ENCODE measurements at regions not wholly inside any gene's neighbourhood (a gene's known extent, or its start where the extent isn't known, plus 50 kb on each side); places are given as distances from the start of the nearest gene placed in this dataset.

DNA sequence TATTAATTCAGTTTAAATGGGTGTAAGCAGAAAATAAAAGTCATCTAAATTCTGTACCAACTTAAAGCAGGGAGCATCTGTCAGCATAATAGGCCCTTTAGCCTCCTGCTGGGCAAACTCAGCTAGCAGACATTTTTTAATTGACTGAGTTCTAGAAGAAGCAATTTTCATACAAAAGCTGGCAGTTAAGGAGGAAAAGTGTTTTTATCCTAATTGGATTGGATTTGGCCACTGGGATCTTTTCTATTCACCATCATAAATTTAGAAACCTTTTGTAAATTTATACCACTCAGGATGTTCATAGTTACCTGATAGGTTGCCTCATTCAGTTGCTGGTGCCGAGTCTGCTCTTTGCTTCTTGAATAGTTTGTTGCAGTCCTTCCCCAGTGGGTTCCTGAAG is 262.7 kb upstream of the FSIP2 start:
- H3K36me3 Mint-ChIP-seq: no peaks in the 10 kb centered on the region
- no peak for DNase-seq
- no peak overlapping the region for H3K4me3 ChIP-seq (replicated peaks in 1 of 3; ENCODE audit: low read depth in 2 of 3, low read length in 3 of 3)
- H3K9me3 ChIP-seq (replicated peaks in 1 of 2; ENCODE audit: control insufficient read depth in 1 of 2, insufficient read depth in 1 of 2, low read length in 2 of 2): peaks cover 18 to 24% of the 10 kb centered on the region in 2 donors
- no peaks in the 10 kb centered on the region for H3K36me3 ChIP-seq (replicated peaks in 1 of 2; ENCODE audit: control insufficient read depth in 1 of 2, insufficient read depth in 2 of 2, low read length in 2 of 2)
- H3K27ac ChIP-seq (ENCODE audit: low read depth in 1 of 2, low read length in 2 of 2): no peak overlapping the region
- TF ChIP-seq, protein P1, sequence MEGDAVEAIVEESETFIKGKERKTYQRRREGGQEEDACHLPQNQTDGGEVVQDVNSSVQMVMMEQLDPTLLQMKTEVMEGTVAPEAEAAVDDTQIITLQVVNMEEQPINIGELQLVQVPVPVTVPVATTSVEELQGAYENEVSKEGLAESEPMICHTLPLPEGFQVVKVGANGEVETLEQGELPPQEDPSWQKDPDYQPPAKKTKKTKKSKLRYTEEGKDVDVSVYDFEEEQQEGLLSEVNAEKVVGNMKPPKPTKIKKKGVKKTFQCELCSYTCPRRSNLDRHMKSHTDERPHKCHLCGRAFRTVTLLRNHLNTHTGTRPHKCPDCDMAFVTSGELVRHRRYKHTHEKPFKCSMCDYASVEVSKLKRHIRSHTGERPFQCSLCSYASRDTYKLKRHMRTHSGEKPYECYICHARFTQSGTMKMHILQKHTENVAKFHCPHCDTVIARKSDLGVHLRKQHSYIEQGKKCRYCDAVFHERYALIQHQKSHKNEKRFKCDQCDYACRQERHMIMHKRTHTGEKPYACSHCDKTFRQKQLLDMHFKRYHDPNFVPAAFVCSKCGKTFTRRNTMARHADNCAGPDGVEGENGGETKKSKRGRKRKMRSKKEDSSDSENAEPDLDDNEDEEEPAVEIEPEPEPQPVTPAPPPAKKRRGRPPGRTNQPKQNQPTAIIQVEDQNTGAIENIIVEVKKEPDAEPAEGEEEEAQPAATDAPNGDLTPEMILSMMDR (IDR thresholded peaks at IDR 0.05): no peak
- H3K79me2 ChIP-seq (ENCODE audit: insufficient read depth, low read length): no peaks in the 10 kb centered on the region
- no peak overlapping the region for H3K27ac Mint-ChIP-seq
- H3K4me1 Mint-ChIP-seq: no peaks in the 10 kb centered on the region
- no peak overlapping the region for H3K4me2 ChIP-seq (replicated peaks; ENCODE audit: extremely low read depth, low read length, poor library complexity, severe bottlenecking)
- no peak overlapping the region for H3K9ac ChIP-seq (ENCODE audit: insufficient read depth, low read length, poor library complexity, severe bottlenecking)
- 75% methylated on average over 1 of the region's 1 CpG for WGBS (ENCODE audit: insufficient coverage)
- no peak overlapping the region for H3K4me3 Mint-ChIP-seq
- no peaks in the 10 kb centered on the region for H3K27me3 Mint-ChIP-seq (ENCODE audit: low read depth in 3 of 3)
- no peaks in the 10 kb centered on the region for H4K20me1 ChIP-seq (ENCODE audit: insufficient read depth, low read length)
- intact Hi-C loops (cut with micrococcal nuclease): no loop called here
- H3K4me1 ChIP-seq (ENCODE audit: control insufficient read depth in 1 of 2, insufficient read depth in 2 of 2, low read length in 2 of 2): no peaks in the 10 kb centered on the region
- no peak overlapping the region for H2AFZ ChIP-seq (ENCODE audit: insufficient read depth, low read depth, low read length, poor library complexity, severe bottlenecking)
- peaks cover 0 to 20% (median 8%) of the 10 kb centered on the region in 7 donors for H3K9me3 Mint-ChIP-seq
- H3K27me3 ChIP-seq (ENCODE audit: control insufficient read depth in 2 of 2, insufficient read depth in 2 of 2, low read length in 2 of 2): no peaks in the 10 kb centered on the region

DNA sequence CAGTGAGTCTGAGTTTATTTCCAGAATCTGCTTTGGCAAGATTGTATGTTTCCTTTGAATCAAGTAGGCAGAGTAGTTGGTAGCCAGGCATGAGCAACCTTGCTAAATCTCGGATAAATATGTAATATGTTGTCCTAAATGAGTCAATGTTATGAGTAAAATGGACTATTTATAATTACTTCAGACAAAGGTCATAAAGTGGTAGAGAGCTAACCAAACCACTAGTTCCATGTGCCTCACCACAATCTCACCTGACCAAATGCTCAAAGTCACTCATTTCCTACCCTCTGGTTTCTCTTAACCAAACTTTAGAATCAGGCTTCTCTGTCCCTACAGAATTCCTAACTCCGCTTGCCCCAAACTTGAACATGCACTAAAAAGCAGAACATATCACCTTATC is 261.2 kb upstream of the FSIP2 start:
- Histone ChIP-seq H3K4me2 (replicated peaks; ENCODE audit: extremely low read depth, low read length, poor library complexity, severe bottlenecking) (no peak overlapping the region), H3K9ac (ENCODE audit: insufficient read depth, low read length, poor library complexity, severe bottlenecking) (no peak overlapping the region), H3K27me3 (ENCODE audit: control insufficient read depth in 2 of 2, insufficient read depth in 2 of 2, low read length in 2 of 2) (no peaks in the 10 kb centered on the region), H3K9me3 (replicated peaks in 1 of 2; ENCODE audit: control insufficient read depth in 1 of 2, insufficient read depth in 1 of 2, low read length in 2 of 2) (peaks cover 16 to 23% of the 10 kb centered on the region in 2 donors), H3K36me3 (replicated peaks in 1 of 2; ENCODE audit: control insufficient read depth in 1 of 2, insufficient read depth in 2 of 2, low read length in 2 of 2) (no peaks in the 10 kb centered on the region), H4K20me1 (ENCODE audit: insufficient read depth, low read length) (no peaks in the 10 kb centered on the region), H3K4me3 (replicated peaks in 1 of 3; ENCODE audit: low read depth in 2 of 3, low read length in 3 of 3) (no peak overlapping the region), H3K4me1 (ENCODE audit: control insufficient read depth in 1 of 2, insufficient read depth in 2 of 2, low read length in 2 of 2) (no peaks in the 10 kb centered on the region), H2AFZ (ENCODE audit: insufficient read depth, low read depth, low read length, poor library complexity, severe bottlenecking) (no peak overlapping the region), H3K79me2 (ENCODE audit: insufficient read depth, low read length) (no peaks in the 10 kb centered on the region), H3K27ac (ENCODE audit: low read depth in 1 of 2, low read length in 2 of 2) (no peak overlapping the region)
- no peaks in the 10 kb centered on the region for H3K4me1 Mint-ChIP-seq
- no peaks in the 10 kb centered on the region for H3K36me3 Mint-ChIP-seq
- H3K9me3 Mint-ChIP-seq: peaks cover 0 to 20% (median 8%) of the 10 kb centered on the region in 7 donors
- H3K27ac Mint-ChIP-seq: no peak overlapping the region
- TF ChIP-seq, protein P1 (IDR thresholded peaks at IDR 0.05): no peak
- no peak overlapping the region for H3K4me3 Mint-ChIP-seq
- WGBS (ENCODE audit: insufficient coverage): 100% methylated on average over 1 of the region's 2 CpGs
- intact Hi-C loops (cut with micrococcal nuclease): no loop called here
- no peak for DNase-seq
- no peaks in the 10 kb centered on the region for H3K27me3 Mint-ChIP-seq (ENCODE audit: low read depth in 3 of 3)
